ENCODE measurements at regions not wholly inside any gene's neighbourhood (a gene's known extent, or its start where the extent isn't known, plus 50 kb on each side); places are given as distances from the start of the nearest gene placed in this dataset.
"Not testable (repeated sequence)": the region's sequence is repeated elsewhere in the genome, so short reads cannot be mapped to it uniquely, and the experiment has no call there.

- H3K27me3 Mint-ChIP-seq = not testable (repeated sequence)
These were observed 192.0 kb upstream of the MEIS1 start for GRCh38 chr2:66242888-66243287.

GRCh38 chr2:66242099-66242789 is 192.7 kb upstream of the MEIS1 start:
- CTCF ChIA-PET = no interaction called here
- no peaks in the 10 kb centered on the region for H3K27me3 Mint-ChIP-seq
- no peak for DNase-seq
- no peaks in the 10 kb centered on the region for H3K4me1 Mint-ChIP-seq
- H3K36me3 Mint-ChIP-seq = no peaks in the 10 kb centered on the region
- peaks cover 6% of the 10 kb centered on the region for H3K9me3 Mint-ChIP-seq
- no peak overlapping the region for H3K4me3 Mint-ChIP-seq
- no peak overlapping the region for H3K27ac Mint-ChIP-seq

More at GRCh38 chr2:66242888-66243287, 192.0 kb upstream of the MEIS1 start:
- H3K4me1 Mint-ChIP-seq, H3K4me3 Mint-ChIP-seq, H3K36me3 Mint-ChIP-seq, H3K9me3 Mint-ChIP-seq, H3K27ac Mint-ChIP-seq, CTCF ChIA-PET, DNase-seq: not testable (repeated sequence)

- no peak for DNase-seq
- Mint-ChIP-seq H3K27ac (no peak overlapping the region), H3K4me3 (no peak overlapping the region), H3K36me3 (no peaks in the 10 kb centered on the region), H3K4me1 (no peaks in the 10 kb centered on the region), H3K9me3 (no peaks in the 10 kb centered on the region), H3K27me3 (no peaks in the 10 kb centered on the region)
- CTCF ChIA-PET = no interaction called here
These were observed 194.6 kb upstream of the MEIS1 start for GRCh38 chr2:66240286-66240685.

GRCh38 chr2:66239655-66240054 is 195.3 kb upstream of the MEIS1 start:
- Mint-ChIP-seq H3K9me3 (no peaks in the 10 kb centered on the region), H3K27me3 (no peaks in the 10 kb centered on the region), H3K4me1 (no peaks in the 10 kb centered on the region), H3K27ac (no peak overlapping the region), H3K4me3 (no peak overlapping the region), H3K36me3 (no peaks in the 10 kb centered on the region)
- CTCF ChIA-PET = no interaction called here
- DNase-seq = no peak

GRCh38 chr2:66237803-66238379 is 197.0 kb upstream of the MEIS1 start:
- DNase-seq = no peak
- no peak overlapping the region for H3K4me3 Mint-ChIP-seq
- no peaks in the 10 kb centered on the region for H3K36me3 Mint-ChIP-seq
- no peak overlapping the region for H3K27ac Mint-ChIP-seq
- H3K9me3 Mint-ChIP-seq = no peaks in the 10 kb centered on the region
- CTCF ChIA-PET = no interaction called here
- H3K4me1 Mint-ChIP-seq = no peaks in the 10 kb centered on the region
- H3K27me3 Mint-ChIP-seq = no peaks in the 10 kb centered on the region

GRCh38 chr2:66236816-66237802 is 197.8 kb upstream of the MEIS1 start:
- H3K4me1 Mint-ChIP-seq = no peaks in the 10 kb centered on the region
- no peak overlapping the region for H3K27ac Mint-ChIP-seq
- CTCF ChIA-PET = no interaction called here
- no peak overlapping the region for H3K4me3 Mint-ChIP-seq
- no peaks in the 10 kb centered on the region for H3K36me3 Mint-ChIP-seq
- no peaks in the 10 kb centered on the region for H3K9me3 Mint-ChIP-seq
- no peaks in the 10 kb centered on the region for H3K27me3 Mint-ChIP-seq
- DNase-seq = no peak

- H3K4me3 Mint-ChIP-seq = no peak overlapping the region
- H3K9me3 Mint-ChIP-seq = no peaks in the 10 kb centered on the region
- no peaks in the 10 kb centered on the region for H3K36me3 Mint-ChIP-seq
- H3K4me1 Mint-ChIP-seq = no peaks in the 10 kb centered on the region
- no peak for DNase-seq
- H3K27ac Mint-ChIP-seq = no peak overlapping the region
- no peaks in the 10 kb centered on the region for H3K27me3 Mint-ChIP-seq
- CTCF ChIA-PET = interaction anchor here (0.7 kb wide), 1 partner anchor 311 kb away, joined by 3 read pairs; no protein-coding TSS in a partner anchor
These were observed 198.7 kb upstream of the MEIS1 start for GRCh38 chr2:66236067-66236685.

GRCh38 chr2:66235428-66235827 is 199.5 kb upstream of the MEIS1 start:
- Mint-ChIP-seq H3K27ac (no peak overlapping the region), H3K4me3 (no peak overlapping the region), H3K4me1 (no peaks in the 10 kb centered on the region), H3K27me3 (no peaks in the 10 kb centered on the region), H3K9me3 (no peaks in the 10 kb centered on the region), H3K36me3 (no peaks in the 10 kb centered on the region)
- DNase-seq = no peak
- CTCF ChIA-PET = interaction anchor here (0.7 kb wide), 1 partner anchor 311 kb away, joined by 3 read pairs; no protein-coding TSS in a partner anchor

- no peaks in the 10 kb centered on the region for H3K4me1 Mint-ChIP-seq
- H3K36me3 Mint-ChIP-seq = no peaks in the 10 kb centered on the region
- H3K4me3 Mint-ChIP-seq = no peak overlapping the region
- no peak overlapping the region for H3K27ac Mint-ChIP-seq
- CTCF ChIA-PET = no interaction called here
- no peak for DNase-seq
- H3K27me3 Mint-ChIP-seq = no peaks in the 10 kb centered on the region
- H3K9me3 Mint-ChIP-seq = no peaks in the 10 kb centered on the region
These were observed 200.9 kb upstream of the MEIS1 start for GRCh38 chr2:66233981-66234380.

GRCh38 chr2:66228128-66228547 is 206.8 kb upstream of the MEIS1 start:
- Mint-ChIP-seq H3K4me3 (no peak overlapping the region), H3K27ac (no peak overlapping the region), H3K36me3 (no peaks in the 10 kb centered on the region), H3K9me3 (no peaks in the 10 kb centered on the region), H3K4me1 (no peaks in the 10 kb centered on the region), H3K27me3 (no peaks in the 10 kb centered on the region)
- CTCF ChIA-PET = no interaction called here
- no peak for DNase-seq

- no peak for DNase-seq
- no peaks in the 10 kb centered on the region for H3K27me3 Mint-ChIP-seq
- H3K4me3 Mint-ChIP-seq = no peak overlapping the region
- no peak overlapping the region for H3K27ac Mint-ChIP-seq
- CTCF ChIA-PET = no interaction called here
- no peaks in the 10 kb centered on the region for H3K4me1 Mint-ChIP-seq
- H3K36me3 Mint-ChIP-seq = no peaks in the 10 kb centered on the region
- H3K9me3 Mint-ChIP-seq = peaks cover 5% of the 10 kb centered on the region
These were observed 217.8 kb upstream of the MEIS1 start for GRCh38 chr2:66217039-66217585.

GRCh38 chr2:66212749-66213148 is 222.2 kb upstream of the MEIS1 start:
- H3K9me3 Mint-ChIP-seq = peaks cover 3% of the 10 kb centered on the region
- no peaks in the 10 kb centered on the region for H3K27me3 Mint-ChIP-seq
- CTCF ChIA-PET = no interaction called here
- H3K27ac Mint-ChIP-seq = no peak overlapping the region
- no peaks in the 10 kb centered on the region for H3K36me3 Mint-ChIP-seq
- DNase-seq = no peak
- no peaks in the 10 kb centered on the region for H3K4me1 Mint-ChIP-seq
- H3K4me3 Mint-ChIP-seq = no peak overlapping the region

- no peaks in the 10 kb centered on the region for H3K27me3 Mint-ChIP-seq
- H3K4me1 Mint-ChIP-seq = no peaks in the 10 kb centered on the region
- CTCF ChIA-PET = no interaction called here
- H3K4me3 Mint-ChIP-seq = no peak overlapping the region
- H3K36me3 Mint-ChIP-seq = no peaks in the 10 kb centered on the region
- peaks cover 2% of the 10 kb centered on the region for H3K9me3 Mint-ChIP-seq
- H3K27ac Mint-ChIP-seq = no peak overlapping the region
- DNase-seq = no peak
These were observed 232.3 kb upstream of the MEIS1 start for GRCh38 chr2:66202586-66202985.

GRCh38 chr2:66201242-66201641 is 233.7 kb upstream of the MEIS1 start:
- Mint-ChIP-seq H3K4me1 (no peaks in the 10 kb centered on the region), H3K36me3 (no peaks in the 10 kb centered on the region), H3K9me3 (no peaks in the 10 kb centered on the region), H3K27me3 (no peaks in the 10 kb centered on the region), H3K27ac (no peak overlapping the region), H3K4me3 (no peak overlapping the region)
- CTCF ChIA-PET = no interaction called here
- DNase-seq = no peak

Measured in activated naive CD4-positive, alpha-beta T cell treated with anti-CD3 and anti-CD28 coated beads, Interleukin-2, amount 10 ng/mL, durations not matched to agents 7 days and 5 days (primary cell).